ENCODE measurements at regions not wholly inside any gene's neighbourhood (a gene's known extent, or its start where the extent isn't known, plus 50 kb on each side); places are given as distances from the start of the nearest gene placed in this dataset.

DNA sequence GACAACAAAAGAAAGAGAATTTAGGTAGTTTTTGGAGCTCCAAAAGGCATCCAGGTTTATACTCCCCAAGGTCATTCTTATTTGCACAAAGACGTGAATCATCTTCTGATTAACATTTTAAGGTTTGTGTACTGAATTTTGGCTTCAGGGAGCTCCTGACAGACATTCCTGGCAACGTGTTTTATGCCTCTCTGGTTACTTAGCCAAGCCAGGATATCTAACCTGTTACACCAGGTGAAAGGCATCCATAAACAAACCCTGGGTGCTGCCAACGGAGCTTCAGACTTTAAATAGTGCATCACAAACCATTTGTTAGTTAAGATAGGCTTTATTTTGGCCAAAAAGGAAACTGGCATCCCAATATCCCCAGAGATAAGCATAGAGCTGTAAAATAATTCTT is 997.3 kb downstream of the ARAP2 start:
- TF ChIP-seq, protein P1, sequence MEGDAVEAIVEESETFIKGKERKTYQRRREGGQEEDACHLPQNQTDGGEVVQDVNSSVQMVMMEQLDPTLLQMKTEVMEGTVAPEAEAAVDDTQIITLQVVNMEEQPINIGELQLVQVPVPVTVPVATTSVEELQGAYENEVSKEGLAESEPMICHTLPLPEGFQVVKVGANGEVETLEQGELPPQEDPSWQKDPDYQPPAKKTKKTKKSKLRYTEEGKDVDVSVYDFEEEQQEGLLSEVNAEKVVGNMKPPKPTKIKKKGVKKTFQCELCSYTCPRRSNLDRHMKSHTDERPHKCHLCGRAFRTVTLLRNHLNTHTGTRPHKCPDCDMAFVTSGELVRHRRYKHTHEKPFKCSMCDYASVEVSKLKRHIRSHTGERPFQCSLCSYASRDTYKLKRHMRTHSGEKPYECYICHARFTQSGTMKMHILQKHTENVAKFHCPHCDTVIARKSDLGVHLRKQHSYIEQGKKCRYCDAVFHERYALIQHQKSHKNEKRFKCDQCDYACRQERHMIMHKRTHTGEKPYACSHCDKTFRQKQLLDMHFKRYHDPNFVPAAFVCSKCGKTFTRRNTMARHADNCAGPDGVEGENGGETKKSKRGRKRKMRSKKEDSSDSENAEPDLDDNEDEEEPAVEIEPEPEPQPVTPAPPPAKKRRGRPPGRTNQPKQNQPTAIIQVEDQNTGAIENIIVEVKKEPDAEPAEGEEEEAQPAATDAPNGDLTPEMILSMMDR (IDR thresholded peaks at IDR 0.05; ENCODE audit: low read depth, low read length, missing control alignments), result no peak
- H3K4me3 ChIP-seq (replicated peaks; ENCODE audit: low read depth, low read length), result no peak overlapping the region
- DNase-seq (ENCODE audit: extremely low read depth, low read depth), result no peak

DNA sequence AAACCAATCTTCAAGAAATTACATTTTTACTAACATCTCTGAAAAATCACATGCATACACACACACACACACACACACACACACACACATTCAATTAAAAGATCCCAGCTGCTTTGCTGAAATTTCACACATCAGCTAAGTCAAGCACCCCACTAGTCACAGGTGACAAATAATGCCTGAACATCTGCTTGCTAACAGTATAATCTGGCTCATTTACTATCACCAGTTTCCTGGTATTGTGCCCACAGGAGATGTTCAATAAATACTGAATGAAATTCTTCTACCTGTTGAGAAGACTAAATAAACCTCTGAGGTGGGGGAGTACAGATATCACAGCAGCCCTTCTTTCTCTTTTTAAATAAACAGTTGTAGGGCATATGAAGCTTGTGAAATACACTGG is 994.0 kb downstream of the ARAP2 start:
- no peak for DNase-seq (ENCODE audit: extremely low read depth, low read depth)
- no peak overlapping the region for H3K4me3 ChIP-seq (replicated peaks; ENCODE audit: low read depth, low read length)
- TF ChIP-seq, protein P1 (IDR thresholded peaks at IDR 0.05; ENCODE audit: low read depth, low read length, missing control alignments), result no peak

DNA sequence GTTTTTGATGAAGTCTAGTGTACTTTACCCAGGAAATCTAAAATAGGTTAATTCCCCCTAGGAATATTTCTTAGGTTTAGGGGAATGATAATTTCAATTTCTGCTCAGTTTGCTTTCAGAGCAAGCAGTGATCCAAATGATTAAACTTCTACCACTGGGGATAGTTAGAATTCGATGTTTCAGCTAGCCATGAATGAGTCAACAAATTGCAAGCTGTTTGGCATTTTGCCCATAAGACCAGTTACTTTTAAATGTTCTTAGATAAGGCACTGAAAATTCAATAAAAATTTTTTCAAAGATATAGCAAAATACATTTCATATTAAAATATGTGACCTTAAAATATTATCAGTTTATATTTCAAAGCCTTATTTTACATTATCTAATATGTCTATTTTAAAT is 993.6 kb downstream of the ARAP2 start:
- DNase-seq (ENCODE audit: extremely low read depth, low read depth), result no peak
- TF ChIP-seq, protein P1 (IDR thresholded peaks at IDR 0.05; ENCODE audit: low read depth, low read length, missing control alignments), result no peak
- H3K4me3 ChIP-seq (replicated peaks; ENCODE audit: low read depth, low read length), result no peak overlapping the region

DNA sequence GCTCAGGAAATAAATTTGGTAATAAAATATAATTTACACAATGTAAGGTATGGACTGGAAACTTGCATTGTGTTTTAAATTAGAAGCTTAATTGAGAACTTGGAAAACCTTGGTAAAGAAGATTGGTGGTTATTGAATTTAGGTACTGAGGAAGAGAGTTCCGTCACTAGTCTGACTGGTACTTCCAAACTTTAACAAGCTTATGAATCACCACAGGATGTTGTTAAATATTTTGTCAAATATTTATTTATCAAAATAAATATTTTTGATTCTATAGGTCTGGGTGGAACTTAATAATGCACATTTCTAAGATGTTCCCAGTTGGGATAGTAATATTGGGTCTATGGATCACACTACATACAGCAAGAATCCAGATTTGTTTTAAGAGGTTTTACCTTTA is 992.2 kb downstream of the ARAP2 start:
- TF ChIP-seq, protein P1 (IDR thresholded peaks at IDR 0.05; ENCODE audit: low read depth, low read length, missing control alignments), result no peak
- no peak overlapping the region for H3K4me3 ChIP-seq (replicated peaks; ENCODE audit: low read depth, low read length)
- DNase-seq (ENCODE audit: extremely low read depth, low read depth), result no peak

DNA sequence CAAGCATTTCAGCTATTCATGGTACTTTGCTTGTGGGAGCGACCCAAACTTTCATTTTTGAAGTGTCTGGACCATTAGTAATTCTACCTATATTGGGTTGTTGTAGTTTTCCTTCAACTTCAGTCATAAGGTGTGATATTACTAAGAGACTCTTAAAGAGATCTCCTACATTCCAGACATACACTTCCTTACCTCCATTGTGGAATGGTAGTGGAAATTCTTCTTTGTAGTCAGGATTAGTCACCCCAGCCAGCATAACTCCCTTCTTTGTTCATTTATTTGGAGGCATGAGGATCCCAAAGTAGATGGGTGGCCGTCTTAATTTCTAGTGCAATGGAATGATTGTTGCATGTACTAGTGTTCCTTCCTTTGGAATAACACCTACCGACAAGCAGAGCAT is 991.4 kb downstream of the ARAP2 start:
- no peak for DNase-seq (ENCODE audit: extremely low read depth, low read depth)
- H3K4me3 ChIP-seq (replicated peaks; ENCODE audit: low read depth, low read length), result no peak overlapping the region
- TF ChIP-seq, protein P1 (IDR thresholded peaks at IDR 0.05; ENCODE audit: low read depth, low read length, missing control alignments), result no peak

DNA sequence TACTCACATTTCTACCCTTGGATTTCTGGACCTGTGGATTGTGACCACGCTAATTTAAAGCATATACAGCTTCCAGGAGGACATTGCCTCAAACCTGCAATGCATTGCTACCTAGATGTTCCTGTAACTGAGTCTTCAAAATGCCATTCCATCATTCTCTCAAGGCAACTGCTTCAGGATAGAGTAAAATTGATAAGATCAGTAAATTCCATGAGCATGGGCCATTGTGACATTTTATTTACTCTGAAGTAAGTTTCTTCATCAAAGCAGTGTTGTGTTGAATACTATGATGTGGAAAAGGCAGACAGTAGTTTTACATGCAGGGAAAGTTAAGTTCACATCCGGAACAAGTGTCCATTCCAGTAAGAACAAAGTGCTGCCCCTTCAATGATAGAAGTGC is 991.0 kb downstream of the ARAP2 start:
- H3K4me3 ChIP-seq (replicated peaks; ENCODE audit: low read depth, low read length), result no peak overlapping the region
- no peak for DNase-seq (ENCODE audit: extremely low read depth, low read depth)
- TF ChIP-seq, protein P1 (IDR thresholded peaks at IDR 0.05; ENCODE audit: low read depth, low read length, missing control alignments), result no peak

DNA sequence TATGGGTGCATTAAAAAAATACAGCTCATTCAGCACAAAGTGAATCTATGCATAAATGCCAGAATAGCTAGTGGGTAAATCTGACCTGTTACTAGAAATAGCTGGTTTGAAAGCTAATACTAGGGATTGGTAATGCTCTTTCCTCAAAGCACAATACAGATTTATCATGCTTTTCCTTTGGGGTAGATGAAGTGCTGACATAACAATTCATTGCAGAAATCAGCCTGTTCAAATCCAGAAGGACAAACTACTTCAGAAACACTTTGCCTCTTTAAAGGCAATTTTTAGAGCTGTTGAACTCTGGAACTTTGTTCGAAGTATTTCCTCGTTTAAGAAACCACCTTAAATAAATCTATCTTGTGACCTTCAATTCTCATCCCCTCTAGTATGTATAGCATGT is 957.9 kb downstream of the ARAP2 start:
- TF ChIP-seq, protein P1 (IDR thresholded peaks at IDR 0.05; ENCODE audit: low read depth, low read length, missing control alignments), result no peak
- DNase-seq (ENCODE audit: extremely low read depth, low read depth), result no peak
- H3K4me3 ChIP-seq (replicated peaks; ENCODE audit: low read depth, low read length), result no peak overlapping the region

Measured in HFF-Myc (cell line).